T-helper 1 cell (primary cell): ENCODE measurements at regions not wholly inside any gene's neighbourhood (a gene's known extent, or its start where the extent isn't known, plus 50 kb on each side); places are given as distances from the start of the nearest gene placed in this dataset.

Experiments
- DNase-seq, 5 donors: peaks; one replicate each; pipeline ENCODE4 v3.0.0-alpha.2; 2012 to 2020

- DNase-seq: no peak
Observed at GRCh38 chr3:181764544-181764943, 52.8 kb downstream of the SOX2 start.

GRCh38 chr3:181770296-181770695 is 58.6 kb downstream of the SOX2 start:
- no peak for DNase-seq

DNA sequence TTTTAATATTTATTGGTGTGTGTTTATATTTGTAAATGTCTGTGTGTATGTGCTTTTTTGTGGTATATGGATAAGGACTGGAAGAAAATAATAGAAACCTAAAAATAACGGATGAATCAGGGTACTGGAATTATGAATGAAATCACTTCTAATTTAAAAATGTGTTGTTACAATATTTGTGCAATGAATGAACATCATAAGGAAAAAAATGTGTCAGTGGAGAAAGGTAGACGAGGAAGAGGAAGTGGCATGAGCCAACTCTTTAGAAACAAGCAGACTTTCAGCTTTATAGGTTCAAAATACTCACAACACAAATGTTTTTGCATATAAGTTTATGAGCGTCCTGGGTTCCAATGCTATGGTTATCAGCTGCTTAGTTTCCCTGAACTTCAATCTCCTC is 59.4 kb downstream of the SOX2 start:
- no peak for DNase-seq

DNA sequence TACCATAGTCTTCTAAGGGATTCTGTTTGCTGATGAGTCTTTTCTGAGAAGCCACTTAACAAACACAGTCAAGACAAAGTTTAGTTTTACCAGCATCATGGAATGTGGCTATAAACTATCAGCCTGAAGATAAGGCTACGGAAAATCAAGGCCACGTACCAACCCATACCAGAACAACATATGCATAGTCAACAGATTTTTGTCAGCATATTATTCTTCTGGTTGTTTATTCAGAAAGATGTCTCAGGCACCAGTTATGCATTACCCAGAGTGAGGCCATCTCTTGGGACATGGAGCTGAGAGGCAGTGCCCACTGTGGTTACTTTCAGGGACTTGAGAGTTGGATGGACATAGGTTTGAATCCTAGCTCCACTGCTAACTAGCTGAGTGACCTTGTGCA is 60.4 kb downstream of the SOX2 start:
- no peak for DNase-seq

DNA sequence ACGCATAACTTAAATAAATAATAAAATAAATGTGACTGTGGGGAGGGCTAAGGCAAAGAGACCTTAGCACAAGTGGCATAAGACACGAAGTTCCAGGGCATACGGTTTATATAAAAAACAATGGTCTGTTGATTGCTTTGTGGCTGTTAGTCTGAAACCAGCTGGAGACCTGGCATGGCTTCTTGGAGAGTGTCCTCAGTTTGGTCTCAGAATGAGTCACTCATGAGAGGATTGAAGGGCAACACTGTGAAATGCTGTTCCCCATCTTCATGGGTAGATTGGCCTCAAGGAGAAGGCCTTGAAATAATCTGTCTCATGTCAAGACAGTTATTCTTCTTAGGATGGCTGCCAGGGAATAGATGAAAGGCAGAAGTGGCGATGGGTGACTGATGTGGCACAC is 62.2 kb downstream of the SOX2 start:
- no peak for DNase-seq

DNA sequence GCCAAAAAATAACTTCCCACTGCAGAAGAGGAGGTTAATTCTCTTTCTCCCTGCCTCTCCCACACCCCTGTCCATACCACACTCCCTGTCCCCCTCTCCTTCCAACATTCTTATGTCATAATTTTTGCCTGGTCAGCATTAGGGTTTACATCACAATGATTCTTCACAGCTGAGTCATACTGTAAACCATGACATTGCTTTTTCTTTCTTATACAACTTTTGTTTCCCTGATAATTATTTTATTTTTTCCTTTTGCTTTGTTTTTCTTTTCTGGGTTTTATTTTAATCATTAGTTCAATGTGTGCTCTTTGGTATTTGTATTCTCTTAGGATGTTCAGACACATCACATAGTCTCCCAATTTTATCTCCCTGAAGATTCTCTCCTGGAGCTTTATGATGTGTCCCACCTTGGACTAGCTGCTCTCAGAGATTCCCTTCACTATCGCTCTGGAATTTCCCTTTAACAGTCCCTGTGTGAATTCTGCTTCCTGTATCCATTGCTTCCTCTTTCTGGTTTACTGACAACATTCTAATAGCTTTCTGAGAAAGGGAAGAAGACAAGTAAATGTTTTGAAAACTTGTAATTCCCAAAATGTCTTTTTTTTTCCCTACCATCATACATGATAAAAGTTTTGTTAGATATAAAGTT is 70.7 kb downstream of the SOX2 start:
- no peak for DNase-seq

DNA sequence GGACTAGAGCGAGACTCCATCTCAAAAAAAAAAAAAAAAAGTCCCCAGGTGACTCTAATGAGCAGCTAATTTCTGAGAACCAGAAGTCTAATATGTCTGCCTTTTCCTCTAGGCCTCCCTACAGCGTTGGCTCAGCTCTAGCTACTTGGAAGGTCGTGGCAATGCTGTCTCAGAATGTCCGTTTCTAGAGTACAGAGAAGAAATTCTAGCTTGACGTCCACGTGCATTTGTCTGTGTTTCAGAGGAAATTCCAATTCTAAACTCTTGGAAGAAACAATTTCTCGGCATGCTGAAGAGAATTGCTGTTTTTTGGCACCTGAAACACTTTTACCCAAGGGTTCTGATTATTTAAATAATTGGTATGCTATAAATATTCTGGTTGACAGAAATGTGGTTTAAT is 78.8 kb downstream of the SOX2 start:
- DNase-seq: no peak

GRCh38 chr3:181791056-181791955 is 79.6 kb downstream of the SOX2 start:
- no peak for DNase-seq

DNA sequence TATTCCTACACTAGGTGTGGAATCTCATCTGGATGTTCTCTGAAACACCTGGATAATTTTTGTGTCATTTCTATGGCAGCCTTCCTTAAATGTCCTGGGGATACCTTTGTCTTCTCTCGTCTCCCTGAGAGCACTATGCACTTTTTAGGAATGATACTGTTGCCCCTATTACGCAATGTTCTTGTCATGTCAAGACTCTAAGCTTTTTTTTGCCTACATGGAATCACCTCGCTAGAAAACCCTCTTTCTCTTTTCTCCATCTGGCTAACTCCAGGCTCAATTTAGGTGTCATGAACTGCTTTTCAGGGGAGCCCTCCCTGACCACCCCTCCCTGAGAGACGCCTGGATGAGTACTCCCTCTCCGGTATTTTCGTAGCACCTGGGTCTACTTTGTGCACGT is 81.3 kb downstream of the SOX2 start:
- DNase-seq: no peak

DNA sequence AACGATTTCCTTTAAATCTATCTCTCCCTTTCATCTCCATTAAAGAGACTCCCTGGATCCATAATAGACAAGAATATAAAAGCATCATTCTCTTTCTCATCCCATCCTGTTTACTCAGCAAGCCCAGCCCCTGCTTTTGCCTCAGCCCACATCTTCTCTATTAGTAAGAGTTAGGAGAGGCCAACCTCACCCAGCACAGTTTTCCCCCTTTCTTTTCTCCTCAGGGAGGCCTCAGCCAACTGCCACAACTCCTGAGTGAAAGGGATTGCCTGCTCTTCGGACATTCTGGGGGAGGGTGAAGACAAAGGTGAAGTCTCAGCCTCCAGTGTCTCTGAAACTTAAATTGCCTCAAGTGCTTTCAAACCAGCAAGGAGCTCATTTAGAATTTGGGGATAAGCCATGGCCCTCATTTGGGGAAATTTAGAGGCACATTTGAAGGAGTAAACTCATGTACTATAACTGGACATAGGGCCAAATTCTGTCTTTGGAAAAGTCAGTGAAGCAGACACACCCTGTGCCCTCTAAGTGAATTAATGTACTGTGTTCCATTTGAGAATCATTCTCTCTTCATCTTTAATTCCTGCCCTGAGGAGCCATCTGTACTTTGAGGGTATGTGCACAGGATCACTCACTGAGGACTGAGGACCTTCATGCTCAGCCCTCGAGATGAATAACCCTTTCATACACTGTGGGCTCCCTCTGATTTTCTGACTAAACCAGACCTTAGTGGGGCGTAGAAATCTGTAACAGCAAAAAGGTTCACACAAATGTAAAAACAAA is 82.5 kb downstream of the SOX2 start:
- no peak for DNase-seq

DNA sequence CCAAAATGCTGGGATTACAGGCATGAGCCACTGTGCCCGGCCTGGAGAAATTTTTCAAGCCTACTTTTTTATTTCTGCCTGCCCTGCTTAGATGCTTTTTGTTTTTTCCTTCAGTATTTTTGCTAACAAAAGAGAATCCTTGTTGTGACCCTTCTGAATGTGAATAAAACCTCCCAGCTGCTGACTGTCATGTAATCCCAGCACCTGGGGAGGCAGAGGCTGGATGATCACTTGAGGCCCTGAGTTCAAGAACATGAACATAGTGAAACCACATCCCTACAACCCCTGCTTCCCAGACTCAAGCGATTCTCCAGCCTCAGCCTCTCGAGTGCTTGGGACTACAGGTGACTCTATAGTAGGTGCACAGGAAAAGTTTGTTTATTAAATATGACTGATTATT is 84.9 kb downstream of the SOX2 start:
- no peak for DNase-seq

- no peak for DNase-seq
Observed at GRCh38 chr3:181797431-181797830, 85.7 kb downstream of the SOX2 start.

DNA sequence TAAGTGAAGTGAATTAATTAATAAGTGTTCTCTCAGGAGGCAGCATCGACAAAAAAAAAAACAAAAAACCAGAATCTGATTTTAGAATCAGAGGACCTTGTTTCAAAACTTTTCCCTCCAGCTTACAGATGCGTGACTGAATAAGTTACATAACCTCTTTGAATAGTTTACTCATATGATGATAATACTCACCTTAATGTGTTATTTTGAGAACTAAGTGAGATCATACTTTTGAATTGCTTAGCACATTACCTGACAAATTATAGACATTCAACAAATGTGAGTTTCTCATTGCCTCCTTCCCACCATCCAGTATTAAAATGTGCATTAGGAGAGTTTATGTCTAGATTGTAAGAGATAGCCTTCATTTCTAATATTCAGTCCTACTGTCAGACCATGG is 94.0 kb downstream of the SOX2 start:
- DNase-seq: no peak

- DNase-seq: no peak
Observed at GRCh38 chr3:181808053-181808452, 96.3 kb downstream of the SOX2 start.

DNA sequence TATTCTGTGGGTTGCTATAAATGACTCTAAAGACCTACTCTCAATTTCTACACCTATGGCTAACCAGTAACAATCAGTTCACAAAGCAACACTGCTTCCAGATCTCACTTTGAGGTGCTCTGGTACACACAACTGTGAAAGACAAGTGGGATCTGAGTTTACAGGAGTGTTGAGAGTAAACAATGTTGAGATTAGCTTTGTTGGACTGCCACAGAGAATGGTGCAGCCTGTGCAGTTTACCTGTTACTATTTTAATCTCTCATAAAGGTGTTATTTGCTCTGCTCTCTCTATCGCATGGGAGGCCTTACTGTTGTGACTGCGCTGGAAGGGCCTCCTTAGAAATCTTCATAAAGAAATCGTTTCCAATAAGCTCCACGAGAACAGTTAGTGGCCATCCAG is 112.0 kb downstream of the SOX2 start:
- DNase-seq: no peak

DNA sequence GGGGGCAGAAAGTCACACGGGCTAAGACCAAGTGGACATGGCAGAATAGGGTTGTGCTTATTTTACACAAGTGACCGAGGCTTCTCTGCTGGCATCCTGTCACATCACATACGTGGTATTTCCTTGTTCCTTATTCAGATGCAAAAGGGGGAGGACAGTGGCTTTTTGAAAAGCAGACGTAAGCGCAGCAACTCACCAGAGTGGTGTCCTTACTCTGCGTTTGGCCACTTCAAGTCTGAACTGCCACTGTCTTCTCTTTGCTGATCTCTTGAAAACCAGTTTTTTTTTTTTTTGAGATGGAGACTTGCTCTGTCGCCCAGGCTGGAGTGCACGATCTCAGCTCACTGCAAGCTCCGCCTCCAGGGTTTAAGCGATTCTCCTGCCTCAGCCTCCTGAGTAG is 113.2 kb downstream of the SOX2 start:
- DNase-seq: no peak

DNA sequence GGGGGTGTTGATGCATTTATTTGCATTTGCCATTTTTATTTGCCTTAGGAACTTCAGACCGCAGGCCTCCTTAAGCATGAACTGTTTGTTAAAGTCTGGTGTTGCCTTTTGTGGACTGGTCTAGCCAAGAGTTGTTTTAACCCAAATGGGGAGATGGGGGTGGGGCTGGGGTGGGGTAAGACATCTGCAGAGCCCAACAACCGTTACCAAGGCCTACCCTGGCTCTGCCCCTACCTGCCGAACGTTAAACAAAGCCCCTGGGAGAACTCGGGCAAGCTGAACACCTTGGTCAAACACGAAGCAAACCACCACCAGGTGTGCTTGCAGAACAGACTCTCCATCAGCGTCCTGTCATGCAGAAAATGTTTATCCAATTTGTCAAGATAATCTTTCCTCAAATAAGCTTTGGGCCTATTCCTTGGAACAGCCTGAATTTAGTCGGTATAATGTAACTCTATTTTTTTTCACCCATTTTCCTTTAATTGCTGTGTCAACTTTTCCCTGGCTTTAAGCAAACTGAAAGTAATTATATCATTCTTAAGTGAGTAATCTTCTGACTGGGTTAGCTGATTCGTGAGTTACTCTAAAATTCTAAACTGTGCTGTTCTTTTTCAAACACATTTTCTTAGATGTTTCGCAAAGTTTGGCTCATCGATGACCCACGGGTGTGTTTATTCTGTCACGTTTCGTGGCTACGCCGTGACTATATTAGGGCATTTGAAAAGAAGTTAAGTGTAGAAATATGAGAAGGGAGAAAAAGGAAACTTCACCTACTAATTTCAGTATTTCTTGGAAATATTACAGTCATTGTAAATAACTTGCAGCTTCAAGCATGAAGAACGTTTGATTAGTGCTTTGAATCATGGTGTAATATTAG is 127.6 kb downstream of the SOX2 start:
- DNase-seq: no peak

- DNase-seq: no peak
Observed at GRCh38 chr3:181839916-181840297, 128.2 kb downstream of the SOX2 start.

GRCh38 chr3:181844211-181844610 is 132.5 kb downstream of the SOX2 start:
- no peak for DNase-seq

GRCh38 chr3:181847276-181847675 is 135.6 kb downstream of the SOX2 start:
- no peak for DNase-seq

DNA sequence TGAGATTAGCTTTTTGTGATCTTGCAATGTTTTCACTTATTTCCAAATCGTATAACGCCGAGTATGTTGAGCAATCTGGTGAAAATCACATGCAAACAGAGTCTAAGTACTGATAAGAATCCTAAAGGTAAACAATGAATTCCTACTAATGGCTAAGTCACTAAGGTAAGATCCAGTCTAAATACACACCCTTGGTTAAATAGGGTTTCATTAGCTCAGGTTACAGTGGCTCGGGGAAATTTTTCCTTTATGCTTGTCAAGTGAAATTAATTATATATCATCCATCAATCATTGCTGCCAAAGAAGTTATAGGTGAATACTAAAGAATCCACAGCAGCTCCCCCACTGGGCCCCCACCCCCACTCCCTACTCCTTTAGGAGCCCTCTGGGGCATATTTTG is 139.3 kb downstream of the SOX2 start:
- DNase-seq: no peak

- no peak for DNase-seq
Observed at GRCh38 chr3:181855825-181856224, 144.1 kb downstream of the SOX2 start.

GRCh38 chr3:181859518-181859917 is 147.8 kb downstream of the SOX2 start:
- DNase-seq: no peak
